ENCODE measurements at regions not wholly inside any gene's neighbourhood (a gene's known extent, or its start where the extent isn't known, plus 50 kb on each side); places are given as distances from the start of the nearest gene placed in this dataset.

GRCh38 chr4:65791111-65791811, 121.0 kb upstream of the EPHA5 start:
- no peak for DNase-seq
- ChIA-PET POLR2A (no interaction called here), CTCF (no interaction called here)
- H2AFZ ChIP-seq (ENCODE audit: low read depth) = no peak overlapping the region
- H3K9ac ChIP-seq = no peak overlapping the region
- no peaks in the 10 kb centered on the region for H3K36me3 ChIP-seq (replicated peaks in 1 of 2; ENCODE audit: control insufficient read depth in 1 of 2, insufficient read depth in 2 of 2, low read length in 1 of 2)
- no peaks in the 10 kb centered on the region for H3K79me2 ChIP-seq (ENCODE audit: insufficient read depth)
- H3K27ac ChIP-seq (ENCODE audit: low read depth in 2 of 2, low read length in 1 of 2) = no peak overlapping the region
- H3K9me3 ChIP-seq = no peaks in the 10 kb centered on the region
- TF ChIP-seq EZH2phosphoT487 (IDR thresholded peaks at IDR 0.05; ENCODE audit: borderline replicate concordance, low read depth) (no peak), POLR2AphosphoS5 (IDR thresholded peaks at IDR 0.05; ENCODE audit: low read depth, low read length) (no peak), ELF1 (IDR thresholded peaks at IDR 0.05) (no peak), TAF1 (IDR thresholded peaks at IDR 0.05; ENCODE audit: borderline replicate concordance, low read depth, low read length) (no peak), JUND (IDR thresholded peaks at IDR 0.05) (no peak), SMC3 (IDR thresholded peaks at IDR 0.05; ENCODE audit: low read depth, low read length) (no peak)
- no peaks in the 10 kb centered on the region for H4K20me1 ChIP-seq (ENCODE audit: insufficient read depth)
- H3K4me2 ChIP-seq = no peak overlapping the region; the same call in 1 of the 2 replicates
- H3K4me3 ChIP-seq (ENCODE audit: low read depth in 2 of 2, low read length in 1 of 2) = peak overlapping the region in 1 of 2 experiments; percentile 0; a peak in 1 of 4 replicates
- no peaks in the 10 kb centered on the region for H3K9me2 ChIP-seq
- no peaks in the 10 kb centered on the region for H3K4me1 ChIP-seq (ENCODE audit: control insufficient read depth in 1 of 2, insufficient read depth in 2 of 2, low read depth in 1 of 2, low read length in 1 of 2)
- no peaks in the 10 kb centered on the region; the same call in 1 of the 2 replicates for H3K27me3 ChIP-seq (ENCODE audit: insufficient read depth)
- no peaks in the 10 kb centered on the region for H3F3A ChIP-seq (replicated peaks; ENCODE audit: insufficient read depth)
- 3% methylated on average over 1 of the region's 1 CpG for WGBS (ENCODE audit: low lambda C conversion rate)

DNA sequence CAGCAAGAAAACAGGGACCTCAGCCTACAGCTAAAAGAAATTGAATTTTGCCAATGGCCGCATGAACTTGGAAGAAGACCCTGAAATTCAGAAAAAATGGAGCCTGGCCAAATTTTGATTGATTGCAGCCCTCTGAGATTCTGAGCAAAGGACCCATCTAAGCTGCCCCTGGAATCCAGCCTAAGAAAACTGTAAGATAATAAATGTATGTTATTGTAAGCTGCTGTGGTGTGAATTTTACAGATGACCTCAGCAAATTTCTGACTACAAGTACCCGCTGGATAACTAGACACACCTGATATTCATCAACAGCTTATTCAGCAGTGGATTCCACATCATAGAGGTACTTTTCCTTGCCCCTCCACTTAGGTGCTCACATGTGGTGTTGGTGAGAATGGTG, 119.5 kb upstream of the EPHA5 start:
- H3K4me2 ChIP-seq = no peak overlapping the region
- no peaks in the 10 kb centered on the region for H3K79me2 ChIP-seq (ENCODE audit: insufficient read depth)
- POLR2A ChIA-PET = no interaction called here
- no peak for DNase-seq
- H3K9me2 ChIP-seq = no peaks in the 10 kb centered on the region
- no peak overlapping the region for H3K27ac ChIP-seq (ENCODE audit: low read depth in 2 of 2, low read length in 1 of 2)
- TF ChIP-seq SMC3 (IDR thresholded peaks at IDR 0.05; ENCODE audit: low read depth, low read length) = no peak
- no peak for TF ChIP-seq IRF3 (IDR thresholded peaks at IDR 0.05; ENCODE audit: low read depth, low read length)
- no peak for TF ChIP-seq POLR2AphosphoS5 (IDR thresholded peaks at IDR 0.05; ENCODE audit: low read depth, low read length)
- TF ChIP-seq TAF1 (IDR thresholded peaks at IDR 0.05; ENCODE audit: borderline replicate concordance, low read depth, low read length) = no peak
- TF ChIP-seq TCF12 (IDR thresholded peaks at IDR 0.05) = no peak
- TF ChIP-seq USF1 (IDR thresholded peaks at IDR 0.05; ENCODE audit: borderline replicate concordance, low read depth) = no peak
- H3K9me3 ChIP-seq = no peaks in the 10 kb centered on the region
- 33% methylated on average over 2 of the region's 2 CpGs for WGBS (ENCODE audit: low lambda C conversion rate)
- no peaks in the 10 kb centered on the region for H3K36me3 ChIP-seq (replicated peaks in 1 of 2; ENCODE audit: control insufficient read depth in 1 of 2, insufficient read depth in 2 of 2, low read length in 1 of 2)
- CTCF ChIA-PET = no interaction called here
- H3K27me3 ChIP-seq (ENCODE audit: insufficient read depth) = no peaks in the 10 kb centered on the region; the same call in 1 of the 2 replicates
- no peak overlapping the region for H3K4me3 ChIP-seq (ENCODE audit: low read depth in 2 of 2, low read length in 1 of 2)
- H3K4me1 ChIP-seq (ENCODE audit: control insufficient read depth in 1 of 2, insufficient read depth in 2 of 2, low read depth in 1 of 2, low read length in 1 of 2) = no peaks in the 10 kb centered on the region
- no peak overlapping the region for H3K9ac ChIP-seq
- H4K20me1 ChIP-seq (ENCODE audit: insufficient read depth) = no peaks in the 10 kb centered on the region
- no peaks in the 10 kb centered on the region for H3F3A ChIP-seq (replicated peaks; ENCODE audit: insufficient read depth)
- H2AFZ ChIP-seq (ENCODE audit: low read depth) = no peak overlapping the region

DNA sequence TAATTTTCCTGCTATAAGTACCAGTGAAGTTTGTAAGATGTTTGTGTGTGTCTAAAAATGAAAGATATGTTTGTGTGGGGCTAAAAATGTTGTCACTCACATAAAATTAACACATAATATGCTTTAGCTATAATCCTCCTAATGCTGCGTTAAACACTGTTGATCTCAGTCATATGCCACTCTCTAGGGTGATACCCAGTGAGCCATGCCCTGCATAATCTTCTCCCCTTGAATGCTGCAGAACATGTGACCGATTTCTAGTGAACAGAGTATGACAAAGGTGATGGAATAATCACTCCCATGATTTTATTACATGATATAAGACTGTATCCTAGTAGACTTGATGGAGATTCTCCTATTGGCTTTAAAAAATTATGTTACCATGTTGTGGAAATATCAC, 119.1 kb upstream of the EPHA5 start:
- H3F3A ChIP-seq (replicated peaks; ENCODE audit: insufficient read depth) = no peaks in the 10 kb centered on the region
- H4K20me1 ChIP-seq (ENCODE audit: insufficient read depth) = no peaks in the 10 kb centered on the region
- DNase-seq = no peak
- H3K27me3 ChIP-seq (ENCODE audit: insufficient read depth) = no peaks in the 10 kb centered on the region; the same call in 1 of the 2 replicates
- no peaks in the 10 kb centered on the region for H3K36me3 ChIP-seq (replicated peaks in 1 of 2; ENCODE audit: control insufficient read depth in 1 of 2, insufficient read depth in 2 of 2, low read length in 1 of 2)
- ChIA-PET CTCF (no interaction called here), POLR2A (no interaction called here)
- H3K27ac ChIP-seq (ENCODE audit: low read depth in 2 of 2, low read length in 1 of 2) = no peak overlapping the region
- H2AFZ ChIP-seq (ENCODE audit: low read depth) = no peak overlapping the region
- H3K4me3 ChIP-seq (ENCODE audit: low read depth in 2 of 2, low read length in 1 of 2) = no peak overlapping the region
- no peaks in the 10 kb centered on the region for H3K79me2 ChIP-seq (ENCODE audit: insufficient read depth)
- no peak overlapping the region for H3K9ac ChIP-seq
- 0% methylated on average over 2 of the region's 2 CpGs for WGBS (ENCODE audit: low lambda C conversion rate)
- no peaks in the 10 kb centered on the region for H3K9me3 ChIP-seq
- H3K4me1 ChIP-seq (ENCODE audit: control insufficient read depth in 1 of 2, insufficient read depth in 2 of 2, low read depth in 1 of 2, low read length in 1 of 2) = no peaks in the 10 kb centered on the region
- no peak overlapping the region for H3K4me2 ChIP-seq
- no peak for TF ChIP-seq CHD2 (IDR thresholded peaks at IDR 0.05; ENCODE audit: low read length, partially characterized antibody)
- TF ChIP-seq EP300 (IDR thresholded peaks at IDR 0.05; ENCODE audit: borderline replicate concordance in 1 of 2, low read depth in 1 of 2, low read length in 1 of 2) = no peak
- TF ChIP-seq JUND (IDR thresholded peaks at IDR 0.05) = no peak
- TF ChIP-seq RXRA (IDR thresholded peaks at IDR 0.05; ENCODE audit: borderline replicate concordance, low read depth) = no peak
- TF ChIP-seq RCOR1 (IDR thresholded peaks at IDR 0.05; ENCODE audit: low read length) = no peak
- no peak for TF ChIP-seq TEAD4 (IDR thresholded peaks at IDR 0.05; ENCODE audit: borderline replicate concordance, insufficient read depth)
- TF ChIP-seq, protein P1, sequence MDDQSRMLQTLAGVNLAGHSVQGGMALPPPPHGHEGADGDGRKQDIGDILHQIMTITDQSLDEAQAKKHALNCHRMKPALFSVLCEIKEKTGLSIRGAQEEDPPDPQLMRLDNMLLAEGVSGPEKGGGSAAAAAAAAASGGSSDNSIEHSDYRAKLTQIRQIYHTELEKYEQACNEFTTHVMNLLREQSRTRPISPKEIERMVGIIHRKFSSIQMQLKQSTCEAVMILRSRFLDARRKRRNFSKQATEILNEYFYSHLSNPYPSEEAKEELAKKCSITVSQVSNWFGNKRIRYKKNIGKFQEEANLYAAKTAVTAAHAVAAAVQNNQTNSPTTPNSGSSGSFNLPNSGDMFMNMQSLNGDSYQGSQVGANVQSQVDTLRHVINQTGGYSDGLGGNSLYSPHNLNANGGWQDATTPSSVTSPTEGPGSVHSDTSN (IDR thresholded peaks at IDR 0.05) = no peak
- no peaks in the 10 kb centered on the region for H3K9me2 ChIP-seq

Measured in SK-N-SH (cell line).